Lower leg skin (tissue), 4 donors: ENCODE measurements at regions not wholly inside any gene's neighbourhood (a gene's known extent, or its start where the extent isn't known, plus 50 kb on each side); places are given as distances from the start of the nearest gene placed in this dataset.
"Not testable (repeated sequence)": the region's sequence is repeated elsewhere in the genome, so short reads cannot be mapped to it uniquely, and the experiment has no call there.

Experiments used
- DNase-seq, 2 donors: peaks; one replicate each; pipeline ENCODE4 v3.0.0-alpha.2; 2019; ENCODE audit warnings: low spot score in 2 of 2
- H3K4me3 ChIP-seq: fragments of 200-600 bp; sonication (generic); 2 replicates; pipeline ENCODE4 v1.5.1; 2017; ENCODE audit warnings: mild to moderate bottlenecking, low read depth; ENCODE audit not compliant: poor library complexity, severe bottlenecking
- POLR2A ChIP-seq, 2 donors: fragments of 450-650 bp; IDR thresholded peaks; one replicate each; pipeline ENCODE4 v1.6.1; 2016 to 2017; ENCODE audit warnings: antibody characterized with exemption in 2 of 2, mild to moderate bottlenecking in 1 of 2, moderate library complexity in 1 of 2
- WGBS, 2 donors: methylation state at CpG; one replicate each; pipeline ENCODE4 v1.1.5; 2018; 5-methylcytosine and 5-hydroxymethylcytosine counted together
- intact Hi-C: fragments of 100-400 bp; cut with DNase I; formaldehyde crosslinking; loops from one replicate; pipeline ENCODE4 v1.15.0; 2023; ENCODE audit warnings: low total_unique reads
- TF ChIP-seq, protein P1 (sequence below), 3 donors: fragments of 450-650 bp; IDR thresholded peaks; one replicate each; pipeline ENCODE4 v1.5.1; 2016; ENCODE audit warnings: antibody characterized with exemption in 3 of 3, mild to moderate bottlenecking in 3 of 3, moderate library complexity in 2 of 3

DNA sequence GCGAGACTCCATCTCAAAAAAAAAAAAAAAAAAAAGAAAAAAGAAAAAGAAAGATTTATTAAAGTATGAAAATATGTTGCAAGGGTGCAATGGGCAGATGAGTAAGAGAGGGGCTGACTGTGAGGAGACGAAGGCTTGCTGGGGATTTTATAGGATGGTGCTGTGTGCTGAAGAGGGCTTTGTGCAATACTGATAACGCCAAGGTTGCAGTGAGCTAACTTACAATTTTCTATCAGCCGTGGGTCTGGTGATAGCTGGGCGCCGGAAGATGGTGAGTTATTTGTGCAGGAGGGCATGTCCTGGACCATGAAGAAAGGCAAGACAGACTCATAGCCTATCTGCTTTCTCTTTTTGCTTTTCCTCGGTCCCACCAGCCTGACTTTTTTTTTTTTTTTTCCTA, 281.1 kb downstream of the MAP2K6 start:
- H3K4me3 ChIP-seq, result no peak overlapping the region
- WGBS, 2 donors, result 95 to 97% methylated on average over 7 of the region's 7 CpGs
- no peak for TF ChIP-seq POLR2A (IDR thresholded peaks at IDR 0.05)
- TF ChIP-seq, protein P1, sequence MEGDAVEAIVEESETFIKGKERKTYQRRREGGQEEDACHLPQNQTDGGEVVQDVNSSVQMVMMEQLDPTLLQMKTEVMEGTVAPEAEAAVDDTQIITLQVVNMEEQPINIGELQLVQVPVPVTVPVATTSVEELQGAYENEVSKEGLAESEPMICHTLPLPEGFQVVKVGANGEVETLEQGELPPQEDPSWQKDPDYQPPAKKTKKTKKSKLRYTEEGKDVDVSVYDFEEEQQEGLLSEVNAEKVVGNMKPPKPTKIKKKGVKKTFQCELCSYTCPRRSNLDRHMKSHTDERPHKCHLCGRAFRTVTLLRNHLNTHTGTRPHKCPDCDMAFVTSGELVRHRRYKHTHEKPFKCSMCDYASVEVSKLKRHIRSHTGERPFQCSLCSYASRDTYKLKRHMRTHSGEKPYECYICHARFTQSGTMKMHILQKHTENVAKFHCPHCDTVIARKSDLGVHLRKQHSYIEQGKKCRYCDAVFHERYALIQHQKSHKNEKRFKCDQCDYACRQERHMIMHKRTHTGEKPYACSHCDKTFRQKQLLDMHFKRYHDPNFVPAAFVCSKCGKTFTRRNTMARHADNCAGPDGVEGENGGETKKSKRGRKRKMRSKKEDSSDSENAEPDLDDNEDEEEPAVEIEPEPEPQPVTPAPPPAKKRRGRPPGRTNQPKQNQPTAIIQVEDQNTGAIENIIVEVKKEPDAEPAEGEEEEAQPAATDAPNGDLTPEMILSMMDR (IDR thresholded peaks at IDR 0.05), result no peak
- DNase-seq, result no peak
- intact Hi-C loops, result no loop called here

DNA sequence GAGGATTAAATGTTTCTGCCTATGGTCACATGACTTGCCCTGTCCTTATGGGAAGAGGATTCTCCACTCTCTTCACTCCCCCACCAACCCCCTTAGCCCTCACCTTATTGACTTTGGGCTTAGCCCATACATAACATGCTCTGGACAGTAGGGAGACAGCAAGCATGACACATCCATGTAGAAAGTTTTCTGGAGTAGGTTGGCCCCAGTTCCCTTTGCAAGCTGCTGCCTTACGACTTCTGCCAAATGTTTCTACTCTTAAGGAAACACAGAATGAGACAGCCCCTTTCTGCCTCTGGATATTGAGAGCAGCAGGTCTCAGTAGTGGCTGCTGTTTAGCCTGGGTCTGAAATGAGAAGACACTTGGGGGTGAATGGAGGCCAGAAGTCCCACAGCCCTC, 282.2 kb downstream of the MAP2K6 start:
- intact Hi-C loops, result no loop called here
- WGBS, 2 donors, result 45 to 67% methylated on average over 1 of the region's 1 CpG
- no peak for DNase-seq
- TF ChIP-seq POLR2A (IDR thresholded peaks at IDR 0.05), result no peak
- TF ChIP-seq, protein P1 (IDR thresholded peaks at IDR 0.05), result no peak
- no peak overlapping the region for H3K4me3 ChIP-seq

DNA sequence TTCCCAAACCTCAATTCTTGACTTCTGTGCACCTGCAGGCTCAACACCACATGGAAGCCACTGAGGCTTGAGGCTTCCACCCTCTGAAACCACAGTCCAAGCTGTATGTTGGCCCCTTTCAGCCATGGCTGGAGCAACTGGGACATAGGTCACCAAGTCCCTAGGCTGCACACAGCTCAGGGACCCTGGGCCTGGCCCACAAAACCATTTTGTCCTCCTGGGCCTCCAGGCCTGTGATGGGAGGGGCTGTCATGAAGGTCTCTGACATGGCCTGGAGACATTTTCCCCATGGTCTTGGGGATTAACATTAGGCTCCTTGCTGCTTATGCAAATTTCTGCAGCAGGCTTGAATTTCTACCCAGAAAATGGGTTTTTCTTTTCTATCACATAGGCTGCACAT, 283.9 kb downstream of the MAP2K6 start:
- intact Hi-C loops, H3K4me3 ChIP-seq, DNase-seq: not testable (repeated sequence)

DNA sequence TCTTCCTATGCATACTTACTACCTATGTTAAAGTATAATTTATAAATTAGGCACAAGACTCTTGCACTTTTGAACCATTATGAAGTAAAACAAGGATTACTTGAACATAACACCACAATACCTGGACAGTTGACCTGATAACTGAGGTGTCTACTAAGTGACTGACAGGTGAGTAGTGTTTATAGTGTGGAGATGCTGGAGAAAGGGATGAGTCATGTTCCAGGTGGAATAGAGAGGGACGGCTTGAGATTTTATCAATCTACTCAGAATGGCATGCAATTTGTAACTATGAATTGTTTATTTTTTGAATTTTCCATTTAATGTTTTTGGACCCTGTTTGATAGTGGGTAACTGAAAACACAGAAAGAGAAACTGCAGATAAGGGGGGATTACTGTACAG, 287.6 kb downstream of the MAP2K6 start:
- intact Hi-C loops, result no loop called here
- DNase-seq, result no peak
- H3K4me3 ChIP-seq, result no peak overlapping the region
- TF ChIP-seq, protein P1 (IDR thresholded peaks at IDR 0.05), result no peak
- TF ChIP-seq POLR2A (IDR thresholded peaks at IDR 0.05), result no peak
- WGBS, 2 donors, result 47 to 58% methylated on average over 1 of the region's 1 CpG

DNA sequence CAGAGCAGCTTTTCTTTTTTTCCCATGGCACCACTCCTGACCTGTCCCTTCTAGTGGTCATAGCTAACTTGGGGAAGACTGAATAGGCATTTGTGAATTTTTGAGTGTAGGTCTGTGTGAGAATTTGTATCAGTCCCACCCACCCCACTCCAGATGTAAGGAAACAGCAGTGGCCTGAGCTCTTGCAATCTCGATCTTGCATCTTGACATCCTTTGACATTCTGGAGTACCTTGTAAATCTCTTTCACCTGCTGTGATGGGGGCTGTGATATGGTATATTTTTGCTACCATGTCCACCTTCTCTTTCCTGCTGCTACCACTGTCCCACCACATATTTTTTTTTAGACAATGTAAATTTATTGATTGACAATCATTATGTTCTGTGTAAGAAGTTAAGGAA, 289.3 kb downstream of the MAP2K6 start:
- DNase-seq, result no peak
- intact Hi-C loops, result no loop called here
- no peak overlapping the region for H3K4me3 ChIP-seq
- no peak for TF ChIP-seq POLR2A (IDR thresholded peaks at IDR 0.05)
- TF ChIP-seq, protein P1 (IDR thresholded peaks at IDR 0.05), result no peak
- WGBS, 2 donors, result 83 to 86% methylated on average over 1 of the region's 1 CpG

DNA sequence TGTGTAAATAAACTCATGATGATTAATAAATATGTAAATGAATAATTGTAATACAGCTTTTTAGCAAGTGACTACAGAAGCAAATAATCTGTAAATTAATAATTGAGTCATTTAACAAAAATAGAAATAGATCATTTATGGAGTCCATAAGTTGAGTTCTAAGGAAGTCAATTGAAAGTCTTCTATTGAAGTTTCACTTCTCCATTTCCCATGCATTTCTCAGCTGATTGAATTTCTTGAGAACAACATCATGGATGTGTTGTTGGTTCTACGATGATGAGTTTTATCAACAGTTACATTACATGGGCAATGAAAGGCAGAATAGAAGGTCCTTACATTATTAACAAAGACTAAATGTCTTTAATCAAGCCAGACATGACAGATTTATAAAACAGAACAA, 290.4 kb downstream of the MAP2K6 start:
- TF ChIP-seq, protein P1 (IDR thresholded peaks at IDR 0.05), result no peak
- TF ChIP-seq POLR2A (IDR thresholded peaks at IDR 0.05), result no peak
- DNase-seq, result no peak
- intact Hi-C loops, result no loop called here
- no peak overlapping the region for H3K4me3 ChIP-seq
- WGBS, 2 donors, result 86 to 88% methylated on average over 1 of the region's 1 CpG
